ENCODE measurements at regions not wholly inside any gene's neighbourhood (a gene's known extent, or its start where the extent isn't known, plus 50 kb on each side); places are given as distances from the start of the nearest gene placed in this dataset.
"Not testable (repeated sequence)": the region's sequence is repeated elsewhere in the genome, so short reads cannot be mapped to it uniquely, and the experiment has no call there.

DNA sequence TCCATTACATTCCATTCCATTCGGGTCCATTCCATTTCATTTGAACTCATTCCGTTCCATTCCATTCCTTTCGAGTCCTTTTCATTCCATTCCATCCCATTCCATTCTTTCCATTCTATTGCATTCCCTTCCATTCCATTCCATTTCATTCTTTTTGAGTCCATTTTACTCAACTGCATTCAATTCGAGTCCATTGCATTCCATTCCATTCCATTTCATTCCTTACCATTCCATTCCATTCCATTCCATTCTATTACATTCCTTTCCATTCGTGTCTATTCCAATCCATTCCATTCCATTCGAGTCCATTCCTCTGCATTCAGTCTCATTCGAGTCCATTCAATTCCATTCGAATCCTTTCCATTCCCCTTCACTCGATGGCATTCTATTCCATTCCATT, 1128.8 kb downstream of the RPIA start:
- no peak overlapping the region for H3K9ac ChIP-seq (ENCODE audit: insufficient read depth, low read length, poor library complexity, severe bottlenecking)
- H3K79me2 ChIP-seq (ENCODE audit: insufficient read depth, low read length): no peaks in the 10 kb centered on the region
- intact Hi-C loops (cut with micrococcal nuclease): no loop called here
- no peaks in the 10 kb centered on the region for H4K20me1 ChIP-seq (ENCODE audit: insufficient read depth, low read length)
- no peak overlapping the region for H3K4me2 ChIP-seq (replicated peaks; ENCODE audit: extremely low read depth, low read length, poor library complexity, severe bottlenecking)
- DNase-seq: no peak
- Mint-ChIP-seq H3K36me3 (no peaks in the 10 kb centered on the region), H3K4me3 (no peak overlapping the region), H3K4me1 (no peaks in the 10 kb centered on the region), H3K9me3 (peaks cover 48 to 93% (median 82%) of the 10 kb centered on the region in 7 donors), H3K27ac (no peak overlapping the region), H3K27me3 (ENCODE audit: low read depth in 3 of 3) (peaks cover 0 to 3% (median 0%) of the 10 kb centered on the region in 3 donors)
- no peaks in the 10 kb centered on the region for H3K27me3 ChIP-seq (ENCODE audit: control insufficient read depth in 2 of 2, insufficient read depth in 2 of 2, low read length in 2 of 2)
- peaks cover 56 to 64% of the 10 kb centered on the region in 2 donors for H3K9me3 ChIP-seq (replicated peaks in 1 of 2; ENCODE audit: control insufficient read depth in 1 of 2, insufficient read depth in 1 of 2, low read length in 2 of 2)
- H3K36me3 ChIP-seq (replicated peaks in 1 of 2; ENCODE audit: control insufficient read depth in 1 of 2, insufficient read depth in 2 of 2, low read length in 2 of 2): no peaks in the 10 kb centered on the region
- WGBS (ENCODE audit: insufficient coverage): 71% methylated on average over 9 of the region's 9 CpGs
- no peaks in the 10 kb centered on the region for H3K4me1 ChIP-seq (ENCODE audit: control insufficient read depth in 1 of 2, insufficient read depth in 2 of 2, low read length in 2 of 2)
- H2AFZ ChIP-seq (ENCODE audit: insufficient read depth, low read depth, low read length, poor library complexity, severe bottlenecking): no peak overlapping the region
- H3K27ac ChIP-seq (ENCODE audit: low read depth in 1 of 2, low read length in 2 of 2): no peak overlapping the region
- TF ChIP-seq, protein P1, sequence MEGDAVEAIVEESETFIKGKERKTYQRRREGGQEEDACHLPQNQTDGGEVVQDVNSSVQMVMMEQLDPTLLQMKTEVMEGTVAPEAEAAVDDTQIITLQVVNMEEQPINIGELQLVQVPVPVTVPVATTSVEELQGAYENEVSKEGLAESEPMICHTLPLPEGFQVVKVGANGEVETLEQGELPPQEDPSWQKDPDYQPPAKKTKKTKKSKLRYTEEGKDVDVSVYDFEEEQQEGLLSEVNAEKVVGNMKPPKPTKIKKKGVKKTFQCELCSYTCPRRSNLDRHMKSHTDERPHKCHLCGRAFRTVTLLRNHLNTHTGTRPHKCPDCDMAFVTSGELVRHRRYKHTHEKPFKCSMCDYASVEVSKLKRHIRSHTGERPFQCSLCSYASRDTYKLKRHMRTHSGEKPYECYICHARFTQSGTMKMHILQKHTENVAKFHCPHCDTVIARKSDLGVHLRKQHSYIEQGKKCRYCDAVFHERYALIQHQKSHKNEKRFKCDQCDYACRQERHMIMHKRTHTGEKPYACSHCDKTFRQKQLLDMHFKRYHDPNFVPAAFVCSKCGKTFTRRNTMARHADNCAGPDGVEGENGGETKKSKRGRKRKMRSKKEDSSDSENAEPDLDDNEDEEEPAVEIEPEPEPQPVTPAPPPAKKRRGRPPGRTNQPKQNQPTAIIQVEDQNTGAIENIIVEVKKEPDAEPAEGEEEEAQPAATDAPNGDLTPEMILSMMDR (IDR thresholded peaks at IDR 0.05): no peak
- H3K4me3 ChIP-seq (replicated peaks in 1 of 3; ENCODE audit: low read depth in 2 of 3, low read length in 3 of 3): no peak overlapping the region

DNA sequence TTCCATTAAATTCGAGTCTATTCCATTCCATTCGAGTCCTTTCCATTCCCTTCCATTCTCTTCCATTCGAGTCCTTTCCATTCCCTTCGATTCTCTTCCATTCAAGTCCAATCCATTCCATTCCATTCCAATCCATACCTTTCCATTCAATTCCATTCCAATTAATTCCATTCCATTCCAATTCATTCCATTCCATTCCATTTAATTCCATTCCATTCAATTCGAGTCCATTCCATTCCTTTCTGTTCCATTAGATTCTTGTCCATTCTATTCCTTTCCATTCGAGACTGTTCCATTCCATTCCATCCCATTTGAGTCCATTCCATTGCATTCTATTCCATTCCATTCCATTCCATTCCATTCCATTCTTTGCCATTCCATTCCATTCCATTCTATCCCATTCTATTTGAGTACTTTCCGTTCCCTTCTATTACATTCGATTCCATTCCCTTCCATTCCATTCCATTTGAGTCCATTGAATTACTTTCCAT, 1130.0 kb downstream of the RPIA start:
- no peaks in the 10 kb centered on the region for H3K4me1 ChIP-seq (ENCODE audit: control insufficient read depth in 1 of 2, insufficient read depth in 2 of 2, low read length in 2 of 2)
- no peaks in the 10 kb centered on the region for H3K79me2 ChIP-seq (ENCODE audit: insufficient read depth, low read length)
- Mint-ChIP-seq H3K27ac (no peak overlapping the region), H3K4me1 (no peaks in the 10 kb centered on the region), H3K36me3 (no peaks in the 10 kb centered on the region), H3K4me3 (no peak overlapping the region), H3K9me3 (peaks cover 41 to 93% (median 73%) of the 10 kb centered on the region in 7 donors), H3K27me3 (ENCODE audit: low read depth in 3 of 3) (peaks cover 0 to 3% (median 0%) of the 10 kb centered on the region in 3 donors)
- 74% methylated on average over 8 of the region's 8 CpGs for WGBS (ENCODE audit: insufficient coverage)
- H4K20me1 ChIP-seq (ENCODE audit: insufficient read depth, low read length): no peaks in the 10 kb centered on the region
- no peaks in the 10 kb centered on the region for H3K36me3 ChIP-seq (replicated peaks in 1 of 2; ENCODE audit: control insufficient read depth in 1 of 2, insufficient read depth in 2 of 2, low read length in 2 of 2)
- intact Hi-C loops (cut with micrococcal nuclease): no loop called here
- peaks cover 56 to 64% of the 10 kb centered on the region in 2 donors for H3K9me3 ChIP-seq (replicated peaks in 1 of 2; ENCODE audit: control insufficient read depth in 1 of 2, insufficient read depth in 1 of 2, low read length in 2 of 2)
- H2AFZ ChIP-seq (ENCODE audit: insufficient read depth, low read depth, low read length, poor library complexity, severe bottlenecking): no peak overlapping the region
- TF ChIP-seq, protein P1 (IDR thresholded peaks at IDR 0.05): no peak
- no peak overlapping the region for H3K9ac ChIP-seq (ENCODE audit: insufficient read depth, low read length, poor library complexity, severe bottlenecking)
- H3K4me3 ChIP-seq (replicated peaks in 1 of 3; ENCODE audit: low read depth in 2 of 3, low read length in 3 of 3): no peak overlapping the region
- H3K4me2 ChIP-seq (replicated peaks; ENCODE audit: extremely low read depth, low read length, poor library complexity, severe bottlenecking): no peak overlapping the region
- H3K27ac ChIP-seq (ENCODE audit: low read depth in 1 of 2, low read length in 2 of 2): no peak overlapping the region
- H3K27me3 ChIP-seq (ENCODE audit: control insufficient read depth in 2 of 2, insufficient read depth in 2 of 2, low read length in 2 of 2): no peaks in the 10 kb centered on the region
- no peak for DNase-seq

DNA sequence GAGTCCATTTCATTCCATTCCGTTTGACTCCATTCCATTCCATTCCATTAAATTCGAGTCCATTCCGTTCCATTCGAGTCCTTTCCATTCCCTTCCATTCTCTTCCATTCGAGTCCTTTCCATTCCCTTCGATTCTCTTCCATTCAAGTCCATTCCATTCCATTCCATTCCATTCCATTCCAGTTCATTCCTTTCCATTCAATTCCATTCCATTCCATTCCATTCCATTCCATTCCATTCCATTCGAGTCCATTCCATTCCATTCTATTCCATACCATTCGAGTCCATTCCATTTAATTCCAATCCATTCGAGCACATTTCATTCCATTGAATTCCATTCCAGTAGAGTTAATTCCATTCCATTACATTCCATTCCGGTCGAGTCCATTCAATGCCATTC, 1130.9 kb downstream of the RPIA start:
- H3K4me1 ChIP-seq (ENCODE audit: control insufficient read depth in 1 of 2, insufficient read depth in 2 of 2, low read length in 2 of 2); intact Hi-C loops (cut with micrococcal nuclease); H3K9ac ChIP-seq (ENCODE audit: insufficient read depth, low read length, poor library complexity, severe bottlenecking); H3K27ac Mint-ChIP-seq; H3K4me2 ChIP-seq (replicated peaks; ENCODE audit: extremely low read depth, low read length, poor library complexity, severe bottlenecking); H3K79me2 ChIP-seq (ENCODE audit: insufficient read depth, low read length); H3K4me1 Mint-ChIP-seq; DNase-seq; H3K4me3 ChIP-seq (replicated peaks in 1 of 3; ENCODE audit: low read depth in 2 of 3, low read length in 3 of 3); H3K27me3 Mint-ChIP-seq (ENCODE audit: low read depth in 3 of 3); H3K36me3 Mint-ChIP-seq; H2AFZ ChIP-seq (ENCODE audit: insufficient read depth, low read depth, low read length, poor library complexity, severe bottlenecking); H3K27me3 ChIP-seq (ENCODE audit: control insufficient read depth in 2 of 2, insufficient read depth in 2 of 2, low read length in 2 of 2); H4K20me1 ChIP-seq (ENCODE audit: insufficient read depth, low read length); H3K4me3 Mint-ChIP-seq; H3K36me3 ChIP-seq (replicated peaks in 1 of 2; ENCODE audit: control insufficient read depth in 1 of 2, insufficient read depth in 2 of 2, low read length in 2 of 2); H3K27ac ChIP-seq (ENCODE audit: low read depth in 1 of 2, low read length in 2 of 2): not testable (repeated sequence)
- peaks cover 36 to 98% (median 72%) of the 10 kb centered on the region in 7 donors for H3K9me3 Mint-ChIP-seq
- H3K9me3 ChIP-seq (replicated peaks in 1 of 2; ENCODE audit: control insufficient read depth in 1 of 2, insufficient read depth in 1 of 2, low read length in 2 of 2): peaks cover 56 to 64% of the 10 kb centered on the region in 2 donors
- WGBS (ENCODE audit: insufficient coverage): 73% methylated on average over 11 of the region's 11 CpGs

All from CD14-positive monocyte (primary cell).